H1 (cell line): ENCODE measurements at regions not wholly inside any gene's neighbourhood (a gene's known extent, or its start where the extent isn't known, plus 50 kb on each side); places are given as distances from the start of the nearest gene placed in this dataset.

ENCODE experiments used
- CTCF ChIA-PET: fragments of 300-600 bp; sonication (Branson Sonifier 250); formaldehyde crosslinking; loops from one replicate; lab custom pipeline; 2021; ENCODE audit not compliant: partially characterized antibody; lab: Charles Lee
- POLR2A ChIA-PET: fragments of 300-600 bp; sonication (Branson Sonifier 250); formaldehyde crosslinking; loops from one replicate; lab custom pipeline; 2021; ENCODE audit warnings: inconsistent platforms; ENCODE audit not compliant: partially characterized antibody; lab: Charles Lee
- DNase-seq, 2 experiments: peaks; one replicate each; pipeline versions ENCODE4 v3.0.0 to v3.0.0-alpha.2; 2010 to 2022; ENCODE audit warnings: low spot score in 2 of 2, low read depth in 1 of 2, mixed read lengths in 1 of 2
- FAIRE-seq: peaks from 2 replicates; lab custom pipeline; 2011; peaks lifted over from hg19 to GRCh38; lab: Jason Lieb, UNC
- H2AFZ ChIP-seq: 2 replicates; pipeline ENCODE4 v1.8.1; 2012; ENCODE audit warnings: low read length, inconsistent platforms
- H2AK5ac ChIP-seq: 2 replicates; pipeline ENCODE4 v1.6.1; 2013; ENCODE audit warnings: low read depth, low read length
- H2BK120ac ChIP-seq: replicated peaks from 2 replicates; pipeline ENCODE3; 2013; ENCODE audit warnings: low read depth, low read length, inconsistent platforms
- H2BK12ac ChIP-seq: 2 replicates; pipeline ENCODE4 v1.6.1; 2013; ENCODE audit warnings: low read depth, low read length
- H2BK15ac ChIP-seq: 2 replicates; pipeline ENCODE4 v1.6.1; 2013; ENCODE audit warnings: low read length
- H2BK20ac ChIP-seq: 2 replicates; pipeline ENCODE4 v1.6.1; 2013; ENCODE audit warnings: low read length
- H2BK5ac ChIP-seq: 2 replicates; pipeline ENCODE4 v1.6.1; 2013; ENCODE audit warnings: low read depth, low read length
- H3K14ac ChIP-seq: 2 replicates; pipeline ENCODE4 v1.6.1; 2013; ENCODE audit warnings: inconsistent platforms; ENCODE audit not compliant: insufficient read length
- H3K18ac ChIP-seq: 2 replicates; pipeline ENCODE4 v1.6.1; 2013; ENCODE audit warnings: low read length; ENCODE audit errors: extremely low read depth
- H3K23ac ChIP-seq: 2 replicates; pipeline ENCODE4 v1.6.1; 2013; ENCODE audit warnings: inconsistent platforms; ENCODE audit not compliant: insufficient read length
- H3K23me2 ChIP-seq: 2 replicates; pipeline ENCODE4 v1.6.1; 2013; ENCODE audit warnings: low read depth, low read length
- H3K27ac ChIP-seq: 2 replicates; pipeline ENCODE4 v1.6.1; 2011; ENCODE audit warnings: low read depth, low read length, inconsistent platforms
- H3K27me3 ChIP-seq, 4 experiments: replicated peaks in 1 of 4; 1 replicate in 1 of 4; 2 replicates in 3 of 4; pipeline versions ENCODE4 v1.6.1 to v1.8.1; 2011 to 2013; ENCODE audit warnings: low read length in 3 of 4, mild to moderate bottlenecking in 3 of 4, inconsistent platforms in 2 of 4, mixed read lengths in 2 of 4, moderate library complexity in 1 of 4; ENCODE audit not compliant: control insufficient read depth in 3 of 4, insufficient read depth in 3 of 4; ENCODE audit errors: extremely low read depth in 1 of 4
- H3K36me3 ChIP-seq, 4 experiments: 2 replicates each; pipeline versions ENCODE4 v1.6.1 to v1.8.1; 2011 to 2013; ENCODE audit warnings: mild to moderate bottlenecking in 4 of 4, low read length in 3 of 4, moderate library complexity in 2 of 4, control low read depth in 1 of 4, inconsistent platforms in 1 of 4; ENCODE audit not compliant: insufficient read depth in 4 of 4, control insufficient read depth in 2 of 4
- H3K4ac ChIP-seq: replicated peaks from 2 replicates; pipeline ENCODE3; 2013; ENCODE audit warnings: low read length, low read depth, mixed read lengths, inconsistent platforms; ENCODE audit not compliant: insufficient read length
- H3K4me1 ChIP-seq, 4 experiments: replicated peaks in 1 of 4; 1 replicate in 1 of 4; 2 replicates in 3 of 4; pipeline versions ENCODE4 v1.6.1 to v1.8.1; 2011 to 2013; ENCODE audit warnings: low read length in 3 of 4, inconsistent platforms in 2 of 4, mixed read lengths in 1 of 4; ENCODE audit not compliant: insufficient read depth in 4 of 4, control insufficient read depth in 3 of 4
- H3K4me2 ChIP-seq, 2 experiments: 2 replicates each; pipeline versions ENCODE4 v1.6.1 to v1.8.1; 2011 to 2013; ENCODE audit warnings: low read depth in 2 of 2, low read length in 2 of 2, control low read depth in 1 of 2, inconsistent platforms in 1 of 2, mild to moderate bottlenecking in 1 of 2; ENCODE audit not compliant: insufficient read depth in 1 of 2
- H3K4me3 ChIP-seq, 4 experiments: fragments of 200-600, 300-600 bp in 1 of 4; sonication (generic), shearing (Covaris generic), sonication (Bioruptor Twin) in 1 of 4; 2 replicates each; pipeline versions ENCODE4 v1.5.1 to v1.8.1; 2011 to 2016; ENCODE audit warnings: low read length in 4 of 4, low read depth in 3 of 4, control low read depth in 2 of 4, inconsistent platforms in 2 of 4, mild to moderate bottlenecking in 2 of 4, mixed read lengths in 1 of 4, moderate library complexity in 1 of 4; ENCODE audit not compliant: insufficient read depth in 2 of 4; ENCODE audit errors: extremely low read depth in 1 of 4
- H3K56ac ChIP-seq: replicated peaks from 2 replicates; pipeline ENCODE3; 2013; ENCODE audit warnings: low read depth, mild to moderate bottlenecking, mixed read lengths, low read length, inconsistent platforms; ENCODE audit not compliant: insufficient read length
- H3K79me1 ChIP-seq: 2 replicates; pipeline ENCODE4 v1.6.1; 2013; ENCODE audit warnings: low read depth, low read length, control low read depth
- H3K79me2 ChIP-seq, 2 experiments: 2 replicates each; pipeline versions ENCODE4 v1.6.1 to v1.8.1; 2012 to 2013; ENCODE audit warnings: low read length in 2 of 2, mild to moderate bottlenecking in 2 of 2, inconsistent platforms in 1 of 2; ENCODE audit not compliant: insufficient read depth in 2 of 2, control insufficient read depth in 1 of 2
- H3K9ac ChIP-seq, 4 experiments: replicated peaks in 1 of 4; 1 replicate in 1 of 4; 2 replicates in 3 of 4; pipeline versions ENCODE4 v1.6.1 to v1.8.1; 2011 to 2013; ENCODE audit warnings: low read depth in 3 of 4, low read length in 3 of 4, control low read depth in 2 of 4, mild to moderate bottlenecking in 2 of 4, moderate library complexity in 2 of 4, inconsistent platforms in 1 of 4; ENCODE audit errors: extremely low read depth in 1 of 4
- H3K9me3 ChIP-seq, 2 experiments: 2 replicates each; pipeline versions ENCODE4 v1.6.1 to v1.8.1; 2012 to 2013; ENCODE audit warnings: mild to moderate bottlenecking in 2 of 2, moderate library complexity in 2 of 2, control low read depth in 1 of 2, inconsistent platforms in 1 of 2, low read depth in 1 of 2, low read length in 1 of 2, mixed read lengths in 1 of 2; ENCODE audit not compliant: insufficient read depth in 2 of 2
- H4K20me1 ChIP-seq, 2 experiments: replicated peaks in 1 of 2; 2 replicates each; pipeline versions ENCODE3 to v1.8.1; 2011 to 2013; ENCODE audit warnings: inconsistent platforms in 2 of 2, low read length in 2 of 2, mild to moderate bottlenecking in 1 of 2; ENCODE audit not compliant: insufficient read depth in 2 of 2, control insufficient read depth in 1 of 2
- H4K5ac ChIP-seq: 2 replicates; pipeline ENCODE4 v1.6.1; 2013; ENCODE audit warnings: low read length, low read depth, mixed read lengths, inconsistent platforms; ENCODE audit not compliant: insufficient read length
- H4K8ac ChIP-seq: 2 replicates; pipeline ENCODE4 v1.8.0; 2013; ENCODE audit warnings: mild to moderate bottlenecking, moderate library complexity, low read length, inconsistent platforms; ENCODE audit not compliant: insufficient read depth; ENCODE audit errors: extremely low read depth
- H4K91ac ChIP-seq: replicated peaks from 2 replicates; pipeline ENCODE3; 2013; ENCODE audit warnings: low read length, mixed read lengths, inconsistent platforms; ENCODE audit not compliant: insufficient read length
- BACH1 ChIP-seq: IDR thresholded peaks from 2 replicates; pipeline ENCODE4 v1.6.1; 2012; ENCODE audit warnings: low read length, improper control_type of control experiment
- CHD1 ChIP-seq: IDR thresholded peaks from 2 replicates; pipeline ENCODE4 v1.6.1; 2012; ENCODE audit warnings: low read depth, low read length, improper control_type of control experiment
- E2F6 ChIP-seq: IDR thresholded peaks from 2 replicates; pipeline ENCODE4 v1.6.1; 2012; ENCODE audit warnings: inconsistent platforms
- FOSL1 ChIP-seq: IDR thresholded peaks from 2 replicates; pipeline ENCODE4 v1.6.1; 2011; ENCODE audit warnings: mild to moderate bottlenecking, low read depth, low read length, moderate library complexity; ENCODE audit not compliant: insufficient read depth
- GABPA ChIP-seq: IDR thresholded peaks from 2 replicates; pipeline ENCODE4 v1.6.1; 2011; ENCODE audit warnings: mild to moderate bottlenecking, low read length, moderate library complexity, borderline replicate concordance; ENCODE audit not compliant: insufficient read depth
- RXRA ChIP-seq: IDR thresholded peaks from 2 replicates; pipeline ENCODE4 v1.6.1; 2011; ENCODE audit warnings: low read depth, mild to moderate bottlenecking, low read length, moderate library complexity; ENCODE audit not compliant: insufficient read depth
- TCF12 ChIP-seq: IDR thresholded peaks from 2 replicates; pipeline ENCODE4 v1.6.1; 2011; ENCODE audit warnings: low read depth, mild to moderate bottlenecking, low read length
- WGBS, 2 experiments: shearing (Covaris generic) in 1 of 2; methylation state at CpG; one replicate each; pipeline versions ENCODE4 v1.1.6 to v1.1.7; 2013 to 2015; ENCODE audit warnings: low lambda C conversion rate in 2 of 2, mixed read lengths in 2 of 2, inconsistent platforms in 1 of 2, low coverage in 1 of 2, missing lambda C conversion rate in 1 of 2; ENCODE audit not compliant: insufficient replicate concordance in 2 of 2, insufficient coverage in 1 of 2, insufficient read length in 1 of 2; ENCODE audit errors: extremely low coverage in 1 of 2, missing lambda C conversion rate in 1 of 2; 5-methylcytosine and 5-hydroxymethylcytosine counted together

- Histone ChIP-seq H2AK5ac (no peak overlapping the region), H3K4me1 (no peaks in the 10 kb centered on the region), H3K56ac (no peak overlapping the region), H3K23ac (no peak overlapping the region), H2BK20ac (no peak overlapping the region), H4K20me1 (no peaks in the 10 kb centered on the region), H3K18ac (no peak overlapping the region), H3K9ac (no peak overlapping the region), H2AFZ (no peak overlapping the region), H4K5ac (no peak overlapping the region), H3K27me3 (no peaks in the 10 kb centered on the region), H4K91ac (no peak overlapping the region), H3K4ac (no peak overlapping the region), H3K79me2 (no peaks in the 10 kb centered on the region), H2BK5ac (no peak overlapping the region), H3K36me3 (no peaks in the 10 kb centered on the region), H3K14ac (no peak overlapping the region), H3K27ac (no peak overlapping the region), H3K23me2 (no peaks in the 10 kb centered on the region), H2BK15ac (no peak overlapping the region), H4K8ac (no peak overlapping the region), H3K4me2 (no peak overlapping the region), H2BK120ac (no peak overlapping the region), H3K4me3 (no peak overlapping the region), H2BK12ac (no peak overlapping the region), H3K9me3 (no peaks in the 10 kb centered on the region), H3K79me1 (no peaks in the 10 kb centered on the region)
- ChIA-PET POLR2A (no interaction called here), CTCF (interaction anchor here (0.7 kb wide), 1 partner anchor 97 kb away, joined by 3 read pairs; no protein-coding TSS in a partner anchor)
- no peak for TF ChIP-seq RXRA
- no peak for TF ChIP-seq TCF12
- TF ChIP-seq E2F6: no peak
- no peak for TF ChIP-seq CHD1
- no peak for TF ChIP-seq GABPA
- no peak for TF ChIP-seq BACH1
- no peak for TF ChIP-seq FOSL1
- no peak for FAIRE-seq
- no peak for DNase-seq
- WGBS, 2 experiments: 100% methylated on average over 1 of the region's 1 CpG; no CpG with 5 or more reads in 1 of the 2 experiments
Observed at GRCh38 chr12:91482231-91482630, 299.6 kb upstream of the DCN start.
